Vagina (tissue), 2 donors: ENCODE measurements at regions not wholly inside any gene's neighbourhood (a gene's known extent, or its start where the extent isn't known, plus 50 kb on each side); places are given as distances from the start of the nearest gene placed in this dataset.
A peak's percentile ranks its signal among the peaks of the same experiment; 100 is the strongest.

Source experiments
- DNase-seq, 2 donors: peaks; one replicate each; pipeline ENCODE4 v3.0.0-alpha.2; 2017; ENCODE audit errors: extremely low spot score in 2 of 2
- H3K27ac ChIP-seq: fragments of 200-600 bp; sonication (generic); one replicate; pipeline ENCODE4 v1.5.1; 2019
- H3K27me3 ChIP-seq: fragments of 200-600 bp; sonication (generic); one replicate; pipeline ENCODE4 v1.5.1; 2019
- H3K36me3 ChIP-seq, 2 donors: fragments of 200-600 bp; sonication (generic); one replicate each; pipeline ENCODE4 v1.5.1; 2017 to 2019
- H3K4me1 ChIP-seq: fragments of 200-600 bp; sonication (generic); one replicate; pipeline ENCODE4 v1.5.1; 2019
- H3K4me3 ChIP-seq, 2 donors: fragments of 200-600 bp; sonication (generic); 1 replicate in 1 of 2; 2 replicates in 1 of 2; pipeline ENCODE4 v1.5.1; 2016 to 2019
- H3K9me3 ChIP-seq: fragments of 200-600 bp; sonication (generic); one replicate; pipeline ENCODE4 v1.5.1; 2019
- CTCF ChIP-seq, 3 experiments: fragments of 450-650 bp in 2 of 3; fragments of 200-600 bp in 1 of 3; sonication (generic) in 1 of 3; IDR thresholded peaks; one replicate each; pipeline ENCODE4 v1.5.1; 2017 to 2019; ENCODE audit warnings: antibody characterized with exemption in 3 of 3, mild to moderate bottlenecking in 2 of 3, moderate library complexity in 2 of 3
- POLR2A ChIP-seq, 2 donors: fragments of 450-650 bp; IDR thresholded peaks; one replicate each; pipeline ENCODE4 v1.6.1; 2017; ENCODE audit warnings: antibody characterized with exemption in 2 of 2, mild to moderate bottlenecking in 2 of 2, moderate library complexity in 2 of 2
- POLR2AphosphoS5 ChIP-seq, 2 donors: sonication (generic); formaldehyde crosslinking; IDR thresholded peaks; one replicate each; pipeline ENCODE4 v1.9.0; 2017; ENCODE audit warnings: antibody characterized with exemption in 2 of 2, mild to moderate bottlenecking in 2 of 2, low read depth in 1 of 2; ENCODE audit not compliant: insufficient read depth in 1 of 2
- intact Hi-C: fragments of 100-400 bp; cut with DNase I; formaldehyde crosslinking; loops from one replicate; pipeline ENCODE4 v1.15.1; 2023

- Histone ChIP-seq H3K27ac (no peak overlapping the region), H3K36me3 (no peaks in the 10 kb centered on the region), H3K9me3 (no peaks in the 10 kb centered on the region), H3K4me3 (no peak overlapping the region), H3K27me3 (no peaks in the 10 kb centered on the region), H3K4me1 (peaks cover 8% of the 10 kb centered on the region)
- intact Hi-C loops: no loop called here
- no peak for DNase-seq
- no peak for TF ChIP-seq POLR2A (IDR thresholded peaks at IDR 0.05)
- TF ChIP-seq POLR2AphosphoS5 (IDR thresholded peaks at IDR 0.05; ENCODE audit: insufficient read depth in 1 of 2, low read depth in 1 of 2): no peak
- TF ChIP-seq CTCF (IDR thresholded peaks at IDR 0.05): no peak
Measured at GRCh38 chr2:176845718-176846117, 366.9 kb upstream of the HNRNPA3 start.

GRCh38 chr2:176847575-176847974 is 365.0 kb upstream of the HNRNPA3 start:
- no peak overlapping the region for H3K4me3 ChIP-seq
- intact Hi-C loops: no loop called here
- no peaks in the 10 kb centered on the region for H3K27me3 ChIP-seq
- TF ChIP-seq CTCF (IDR thresholded peaks at IDR 0.05) (no peak), POLR2A (IDR thresholded peaks at IDR 0.05) (no peak), POLR2AphosphoS5 (IDR thresholded peaks at IDR 0.05; ENCODE audit: insufficient read depth in 1 of 2, low read depth in 1 of 2) (no peak)
- no peaks in the 10 kb centered on the region for H3K9me3 ChIP-seq
- H3K4me1 ChIP-seq: peaks cover 24% of the 10 kb centered on the region
- H3K36me3 ChIP-seq: no peaks in the 10 kb centered on the region
- no peak for DNase-seq
- H3K27ac ChIP-seq: no peak overlapping the region

GRCh38 chr2:176848844-176849243 is 363.8 kb upstream of the HNRNPA3 start:
- Histone ChIP-seq H3K4me3 (no peak overlapping the region), H3K9me3 (no peaks in the 10 kb centered on the region), H3K27me3 (no peaks in the 10 kb centered on the region), H3K27ac (no peak overlapping the region), H3K4me1 (peaks cover 26% of the 10 kb centered on the region), H3K36me3 (no peaks in the 10 kb centered on the region)
- no peak for DNase-seq
- intact Hi-C loops: no loop called here
- no peak for TF ChIP-seq POLR2A (IDR thresholded peaks at IDR 0.05)
- no peak for TF ChIP-seq CTCF (IDR thresholded peaks at IDR 0.05)

- no peak for DNase-seq
- intact Hi-C loops: no loop called here
- no peaks in the 10 kb centered on the region for H3K9me3 ChIP-seq
- H3K4me1 ChIP-seq: peaks cover 21% of the 10 kb centered on the region
- no peak for TF ChIP-seq POLR2A (IDR thresholded peaks at IDR 0.05)
- TF ChIP-seq POLR2AphosphoS5 (IDR thresholded peaks at IDR 0.05; ENCODE audit: insufficient read depth in 1 of 2, low read depth in 1 of 2): no peak
- no peak for TF ChIP-seq CTCF (IDR thresholded peaks at IDR 0.05)
- no peak overlapping the region for H3K4me3 ChIP-seq
- peak overlapping the region; percentile 30 for H3K27ac ChIP-seq
- H3K27me3 ChIP-seq: no peaks in the 10 kb centered on the region
- H3K36me3 ChIP-seq: no peaks in the 10 kb centered on the region
Measured at GRCh38 chr2:176851200-176851888, 361.2 kb upstream of the HNRNPA3 start.

GRCh38 chr2:176851889-176852483 is 360.6 kb upstream of the HNRNPA3 start:
- no peaks in the 10 kb centered on the region for H3K27me3 ChIP-seq
- H3K4me1 ChIP-seq: peaks cover 21% of the 10 kb centered on the region
- DNase-seq: no peak
- peak overlapping the region; percentile 27 for H3K27ac ChIP-seq
- no peaks in the 10 kb centered on the region for H3K9me3 ChIP-seq
- no peaks in the 10 kb centered on the region for H3K36me3 ChIP-seq
- TF ChIP-seq CTCF (IDR thresholded peaks at IDR 0.05) (no peak), POLR2A (IDR thresholded peaks at IDR 0.05) (no peak), POLR2AphosphoS5 (IDR thresholded peaks at IDR 0.05; ENCODE audit: insufficient read depth in 1 of 2, low read depth in 1 of 2) (no peak)
- intact Hi-C loops: no loop called here
- H3K4me3 ChIP-seq: no peak overlapping the region
